GM12891 (cell line): ENCODE measurements at regions not wholly inside any gene's neighbourhood (a gene's known extent, or its start where the extent isn't known, plus 50 kb on each side); places are given as distances from the start of the nearest gene placed in this dataset.

Source experiments
- PAX5 ChIP-seq: IDR thresholded peaks from 2 replicates; pipeline ENCODE4 v1.6.1; 2011; ENCODE audit warnings: low read length, moderate library complexity, mild to moderate bottlenecking; ENCODE audit not compliant: insufficient read depth, severe bottlenecking
- POLR2A ChIP-seq: IDR thresholded peaks from 2 replicates; pipeline ENCODE4 v1.6.1; 2011; ENCODE audit warnings: low read depth, low read length, control low read depth
- POLR2AphosphoS5 ChIP-seq: IDR thresholded peaks from 2 replicates; pipeline ENCODE4 v1.6.1; 2011; ENCODE audit warnings: low read depth, low read length, control low read depth
- POU2F2 ChIP-seq: IDR thresholded peaks from 2 replicates; pipeline ENCODE4 v1.6.1; 2011; ENCODE audit warnings: low read depth, mild to moderate bottlenecking, control low read depth, low read length, moderate library complexity
- TAF1 ChIP-seq: IDR thresholded peaks from 2 replicates; pipeline ENCODE4 v1.6.1; 2011; ENCODE audit warnings: low read depth, low read length, control low read depth

- no peak for TF ChIP-seq POU2F2
- no peak for TF ChIP-seq POLR2A
- no peak for TF ChIP-seq POLR2AphosphoS5
- no peak for TF ChIP-seq TAF1
- TF ChIP-seq PAX5, result no peak
Measured at GRCh38 chr16:87126403-87127025, 190.7 kb downstream of the C16orf95 start.
